HEK293T (cell line): ENCODE measurements at regions not wholly inside any gene's neighbourhood (a gene's known extent, or its start where the extent isn't known, plus 50 kb on each side); places are given as distances from the start of the nearest gene placed in this dataset.

Experiments
- CTCF ChIA-PET: fragments of 350-600 bp; formaldehyde crosslinking; extraction: SDS; loops from one replicate; lab custom pipeline; 2021; ENCODE audit warnings: antibody characterized with exemption, inconsistent platforms; lab: Yijun Ruan, JAX
- POLR2A ChIA-PET: fragments of 350-600 bp; formaldehyde crosslinking; extraction: SDS; loops from one replicate; lab custom pipeline; 2020; ENCODE audit warnings: antibody characterized with exemption, inconsistent platforms; lab: Yijun Ruan, JAX
- DNase-seq: peaks from one replicate; pipeline ENCODE4 v3.0.0; 2012; ENCODE audit warnings: mixed read lengths; ENCODE audit errors: extremely low spot score
- ARNT ChIP-seq: fragments of 450-650 bp; IDR thresholded peaks from 2 replicates; pipeline ENCODE4 v1.6.1; 2017; ENCODE audit warnings: mild to moderate bottlenecking
- BHLHE40 ChIP-seq: fragments of 450-650 bp; IDR thresholded peaks from 2 replicates; pipeline ENCODE4 v1.6.1; 2016; ENCODE audit warnings: mild to moderate bottlenecking, moderate library complexity, borderline replicate concordance
- CTBP1 ChIP-seq: fragments of 450-650 bp; IDR thresholded peaks from 2 replicates; pipeline ENCODE4 v1.6.1; 2016; ENCODE audit warnings: borderline replicate concordance
- ELF4 ChIP-seq: fragments of 450-650 bp; IDR thresholded peaks from 2 replicates; pipeline ENCODE4 v1.6.1; 2017; ENCODE audit warnings: antibody characterized with exemption
- FOXA1 ChIP-seq: fragments of 450-650 bp; IDR thresholded peaks from 2 replicates; pipeline ENCODE4 v1.6.1; 2016; ENCODE audit warnings: mild to moderate bottlenecking
- FOXK2 ChIP-seq: fragments of 450-650 bp; IDR thresholded peaks from 2 replicates; pipeline ENCODE4 v1.6.1; 2016; ENCODE audit warnings: mild to moderate bottlenecking
- FOXM1 ChIP-seq: fragments of 450-650 bp; IDR thresholded peaks from 2 replicates; pipeline ENCODE4 v1.6.1; 2017; ENCODE audit warnings: mild to moderate bottlenecking, borderline replicate concordance
- HDGF ChIP-seq: fragments of 450-650 bp; IDR thresholded peaks from 2 replicates; pipeline ENCODE4 v1.6.1; 2017; ENCODE audit warnings: antibody characterized with exemption, borderline replicate concordance
- L3MBTL2 ChIP-seq: fragments of 450-650 bp; conservative IDR thresholded peaks from 2 replicates; pipeline ENCODE4 v1.6.1; 2016; ENCODE audit warnings: mild to moderate bottlenecking
- LEF1 ChIP-seq: fragments of 450-650 bp; IDR thresholded peaks from 2 replicates; pipeline ENCODE4 v1.6.1; 2017; ENCODE audit warnings: mild to moderate bottlenecking, borderline replicate concordance
- NFRKB ChIP-seq: fragments of 450-650 bp; IDR thresholded peaks from 2 replicates; pipeline ENCODE4 v1.6.1; 2016; ENCODE audit warnings: mild to moderate bottlenecking, moderate library complexity
- PKNOX1 ChIP-seq: fragments of 450-650 bp; IDR thresholded peaks from 2 replicates; pipeline ENCODE4 v1.6.1; 2016
- SP1 ChIP-seq: fragments of 450-650 bp; IDR thresholded peaks from 2 replicates; pipeline ENCODE4 v1.6.1; 2017
- SUZ12 ChIP-seq: fragments of 450-650 bp; IDR thresholded peaks from 2 replicates; pipeline ENCODE4 v1.6.1; 2016; ENCODE audit warnings: mild to moderate bottlenecking
- TARDBP ChIP-seq: fragments of 450-650 bp; IDR thresholded peaks from 2 replicates; pipeline ENCODE4 v1.6.1; 2016
- ZNF384 ChIP-seq: fragments of 450-650 bp; IDR thresholded peaks from 2 replicates; pipeline ENCODE4 v1.6.1; 2016

GRCh38 chrX:122154019-122154418 is 1030.1 kb upstream of the GRIA3 start:
- TF ChIP-seq L3MBTL2: no peak
- no peak for TF ChIP-seq FOXM1
- no peak for TF ChIP-seq PKNOX1
- no peak for TF ChIP-seq BHLHE40
- no peak for TF ChIP-seq ARNT
- no peak for TF ChIP-seq FOXA1
- TF ChIP-seq HDGF: no peak
- TF ChIP-seq SUZ12: no peak
- no peak for TF ChIP-seq SP1
- ChIA-PET POLR2A (no interaction called here), CTCF (no interaction called here)
- DNase-seq: no peak

GRCh38 chrX:122168241-122168640 is 1015.8 kb upstream of the GRIA3 start:
- POLR2A ChIA-PET: no interaction called here
- TF ChIP-seq SUZ12 (no peak), ARNT (no peak), CTBP1 (no peak), ELF4 (no peak)
- DNase-seq: no peak
- CTCF ChIA-PET: no interaction called here

GRCh38 chrX:122184791-122185190 is 999.3 kb upstream of the GRIA3 start:
- ChIA-PET POLR2A (no interaction called here), CTCF (no interaction called here)
- TF ChIP-seq PKNOX1 (no peak), CTBP1 (no peak), FOXM1 (no peak), L3MBTL2 (no peak), NFRKB (no peak)
- DNase-seq: no peak

- DNase-seq: no peak
- ChIA-PET POLR2A (no interaction called here), CTCF (no interaction called here)
- TF ChIP-seq LEF1 (no peak), ELF4 (no peak), BHLHE40 (no peak), NFRKB (no peak), ARNT (no peak), CTBP1 (no peak), SP1 (no peak), FOXK2 (no peak), PKNOX1 (no peak), FOXA1 (no peak), TARDBP (no peak), L3MBTL2 (no peak), HDGF (no peak), ZNF384 (no peak), FOXM1 (no peak)
Measured at GRCh38 chrX:122187069-122187713, 996.9 kb upstream of the GRIA3 start.

- POLR2A ChIA-PET: no interaction called here
Measured at GRCh38 chrX:122188751-122189150, 995.3 kb upstream of the GRIA3 start.

More at GRCh38 chrX:122188751-122189150, 995.3 kb upstream of the GRIA3 start:
- no peak for TF ChIP-seq PKNOX1
- TF ChIP-seq FOXM1: no peak
- no peak for TF ChIP-seq L3MBTL2
- TF ChIP-seq FOXA1: no peak
- no peak for TF ChIP-seq TARDBP
- no peak for TF ChIP-seq HDGF
- TF ChIP-seq NFRKB: no peak
- no peak for TF ChIP-seq SP1
- no peak for TF ChIP-seq BHLHE40
- no peak for TF ChIP-seq ARNT
- no peak for TF ChIP-seq ELF4
- TF ChIP-seq LEF1: no peak
- TF ChIP-seq CTBP1: no peak
- no peak for TF ChIP-seq SUZ12
- no peak for TF ChIP-seq FOXK2
- no peak for TF ChIP-seq ZNF384
- CTCF ChIA-PET: no interaction called here
- no peak for DNase-seq
